ENCODE measurements at regions not wholly inside any gene's neighbourhood (a gene's known extent, or its start where the extent isn't known, plus 50 kb on each side); places are given as distances from the start of the nearest gene placed in this dataset.

DNA sequence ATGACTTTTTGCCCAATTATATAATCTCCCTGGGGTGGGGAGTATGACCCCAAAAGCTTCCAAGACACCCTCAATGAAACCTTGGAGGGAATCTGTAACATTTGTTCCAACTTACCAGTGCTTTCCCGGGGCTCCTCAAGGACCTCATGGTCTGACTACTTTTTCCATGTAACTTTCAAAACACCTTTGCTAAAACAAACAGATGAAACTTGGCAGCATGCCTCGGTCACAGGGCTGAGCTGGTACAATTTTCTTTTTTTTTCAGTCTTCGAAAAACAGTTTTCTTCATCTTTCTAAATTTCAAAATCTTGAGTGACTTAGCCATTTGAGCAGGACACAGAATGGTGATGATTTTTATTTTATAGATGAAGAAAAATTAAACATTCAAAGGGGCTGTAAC, 241.2 kb downstream of the BMP7 start:
- no peak for DNase-seq (ENCODE audit: low spot score)
- no TSS peak for BruUV-seq (replicated peaks)
- H3K27ac ChIP-seq (ENCODE audit: low read depth, low read length, poor library complexity, severe bottlenecking), result no peak overlapping the region
- no peaks in the 10 kb centered on the region for H3K4me1 ChIP-seq (ENCODE audit: insufficient read depth, low read length, poor library complexity, severe bottlenecking)
- H3K9me3 ChIP-seq (ENCODE audit: low read depth, low read length, poor library complexity, severe bottlenecking), result no peaks in the 10 kb centered on the region
- ChIA-PET CTCF (no interaction called here), POLR2A (ENCODE audit: low non-redundant PET) (no interaction called here)
- H3K36me3 ChIP-seq (ENCODE audit: insufficient read depth, low read length, poor library complexity, severe bottlenecking), result no peaks in the 10 kb centered on the region
- intact Hi-C loops (cut with micrococcal nuclease; ENCODE audit: unreplicated experiment), result no loop called here
- H3K4me3 ChIP-seq (ENCODE audit: low read depth, low read length, poor library complexity, severe bottlenecking), result no peak overlapping the region
- no peak for TF ChIP-seq CTCF (conservative IDR thresholded peaks at IDR 0.05; ENCODE audit: low read depth, low read length)
- no peak for TF ChIP-seq EZH2 (IDR thresholded peaks at IDR 0.05; ENCODE audit: borderline replicate concordance, low read depth, low read length, poor library complexity, severe bottlenecking)
- peaks cover 21% of the 10 kb centered on the region for H3K27me3 ChIP-seq (replicated peaks; ENCODE audit: insufficient read depth, low read depth, low read length, poor library complexity)

DNA sequence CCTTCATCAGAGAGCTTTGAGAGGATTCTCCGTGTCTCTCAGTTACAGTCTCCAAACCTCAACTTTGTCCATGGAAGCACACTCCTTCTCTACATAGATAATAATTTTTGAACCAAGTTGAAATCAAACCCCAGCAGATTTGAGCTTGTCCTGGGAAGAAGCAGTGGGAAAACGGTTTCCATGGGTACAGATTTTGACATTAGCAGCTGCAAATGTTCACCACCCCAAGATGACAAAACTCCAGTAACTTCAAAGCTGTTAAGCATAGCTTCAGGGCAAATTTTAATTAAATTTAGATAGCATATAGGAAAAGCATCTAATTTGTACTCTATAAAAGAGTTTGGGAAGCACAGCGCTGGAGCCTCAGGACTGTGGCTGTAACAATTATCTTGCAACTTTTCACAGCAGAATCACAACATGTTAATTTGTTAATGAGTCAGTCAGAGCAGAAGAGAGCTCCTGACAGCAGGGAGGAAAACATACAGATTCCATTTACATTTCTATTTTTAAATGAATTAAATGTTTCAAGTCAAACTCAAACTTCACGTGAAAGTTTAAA, 240.7 kb downstream of the BMP7 start:
- no peaks in the 10 kb centered on the region for H3K9me3 ChIP-seq (ENCODE audit: low read depth, low read length, poor library complexity, severe bottlenecking)
- DNase-seq (ENCODE audit: low spot score), result no peak
- CTCF ChIA-PET, result no interaction called here
- intact Hi-C loops (cut with micrococcal nuclease; ENCODE audit: unreplicated experiment), result no loop called here
- H3K4me1 ChIP-seq (ENCODE audit: insufficient read depth, low read length, poor library complexity, severe bottlenecking), result no peaks in the 10 kb centered on the region
- no peak for TF ChIP-seq EZH2 (IDR thresholded peaks at IDR 0.05; ENCODE audit: borderline replicate concordance, low read depth, low read length, poor library complexity, severe bottlenecking)
- no peak for TF ChIP-seq CTCF (conservative IDR thresholded peaks at IDR 0.05; ENCODE audit: low read depth, low read length)
- BruUV-seq (replicated peaks), result no TSS peak
- no peak overlapping the region for H3K27ac ChIP-seq (ENCODE audit: low read depth, low read length, poor library complexity, severe bottlenecking)
- H3K4me3 ChIP-seq (ENCODE audit: low read depth, low read length, poor library complexity, severe bottlenecking), result no peak overlapping the region
- H3K36me3 ChIP-seq (ENCODE audit: insufficient read depth, low read length, poor library complexity, severe bottlenecking), result no peaks in the 10 kb centered on the region
- H3K27me3 ChIP-seq (replicated peaks; ENCODE audit: insufficient read depth, low read depth, low read length, poor library complexity), result peaks cover 16% of the 10 kb centered on the region
- POLR2A ChIA-PET (ENCODE audit: low non-redundant PET), result no interaction called here

GRCh38 chr20:57027777-57028176, 238.7 kb downstream of the BMP7 start:
- POLR2A ChIA-PET (ENCODE audit: low non-redundant PET), result no interaction called here
- no peak for DNase-seq (ENCODE audit: low spot score)
- Histone ChIP-seq H3K27me3 (replicated peaks; ENCODE audit: insufficient read depth, low read depth, low read length, poor library complexity) (no peaks in the 10 kb centered on the region), H3K4me3 (ENCODE audit: low read depth, low read length, poor library complexity, severe bottlenecking) (no peak overlapping the region), H3K27ac (ENCODE audit: low read depth, low read length, poor library complexity, severe bottlenecking) (no peak overlapping the region), H3K4me1 (ENCODE audit: insufficient read depth, low read length, poor library complexity, severe bottlenecking) (no peaks in the 10 kb centered on the region), H3K36me3 (ENCODE audit: insufficient read depth, low read length, poor library complexity, severe bottlenecking) (no peaks in the 10 kb centered on the region), H3K9me3 (ENCODE audit: low read depth, low read length, poor library complexity, severe bottlenecking) (no peaks in the 10 kb centered on the region)
- intact Hi-C loops (cut with micrococcal nuclease; ENCODE audit: unreplicated experiment), result no loop called here
- CTCF ChIA-PET, result no interaction called here
- TF ChIP-seq EZH2 (IDR thresholded peaks at IDR 0.05; ENCODE audit: borderline replicate concordance, low read depth, low read length, poor library complexity, severe bottlenecking) (no peak), CTCF (conservative IDR thresholded peaks at IDR 0.05; ENCODE audit: low read depth, low read length) (no peak)
- BruUV-seq (replicated peaks), result no TSS peak
